Ovary (tissue), 3 donors: ENCODE measurements at regions not wholly inside any gene's neighbourhood (a gene's known extent, or its start where the extent isn't known, plus 50 kb on each side); places are given as distances from the start of the nearest gene placed in this dataset.

Source experiments
- CTCF ChIP-seq, 3 donors: fragments of 450-650 bp in 2 of 3; fragments of 200-600 bp in 1 of 3; IDR thresholded peaks; one replicate each; pipeline versions ENCODE4 v1.5.1 to v1.8.0; 2016 to 2022; ENCODE audit warnings: antibody characterized with exemption in 3 of 3, mild to moderate bottlenecking in 1 of 3
- EP300 ChIP-seq: sonication (generic); formaldehyde crosslinking; IDR thresholded peaks from one replicate; pipeline ENCODE4 v1.6.1; 2017; ENCODE audit warnings: antibody characterized with exemption
- donor health status: DM: no; HTN: no; CAD: no.

- TF ChIP-seq CTCF (IDR thresholded peaks at IDR 0.05) (no peak), EP300 (no peak)
Measured at GRCh38 chr3:22414239-22414638, 663.2 kb upstream of the ZNF385D start.
